H9 (cell line): ENCODE measurements at regions not wholly inside any gene's neighbourhood (a gene's known extent, or its start where the extent isn't known, plus 50 kb on each side); places are given as distances from the start of the nearest gene placed in this dataset.

ENCODE experiments used
- DNase-seq: peaks from one replicate; pipeline ENCODE4 v3.0.0-alpha.2; 2017
- H2AFZ ChIP-seq: one replicate; pipeline ENCODE4 v1.6.1; 2013; ENCODE audit warnings: mild to moderate bottlenecking, low read length, control low read depth, moderate library complexity
- H2AK5ac ChIP-seq: 2 replicates; pipeline ENCODE4 v1.6.1; 2013; ENCODE audit warnings: low read length, control low read depth, mixed read lengths; ENCODE audit not compliant: insufficient read length
- H2BK120ac ChIP-seq: one replicate; pipeline ENCODE4 v1.6.1; 2013; ENCODE audit warnings: low read depth, mild to moderate bottlenecking, low read length, control low read depth, inconsistent platforms; ENCODE audit not compliant: poor library complexity, severe bottlenecking
- H2BK12ac ChIP-seq: 2 replicates; pipeline ENCODE4 v1.6.1; 2013; ENCODE audit warnings: low read length, control low read depth, mixed read lengths, low read depth; ENCODE audit not compliant: insufficient read length
- H2BK15ac ChIP-seq: 2 replicates; pipeline ENCODE4 v1.6.1; 2013; ENCODE audit warnings: low read depth, low read length, control low read depth
- H2BK20ac ChIP-seq: one replicate; pipeline ENCODE4 v1.6.1; 2013; ENCODE audit warnings: low read depth, mild to moderate bottlenecking, low read length, control low read depth, inconsistent platforms; ENCODE audit not compliant: poor library complexity, severe bottlenecking
- H2BK5ac ChIP-seq: 2 replicates; pipeline ENCODE4 v1.6.1; 2013; ENCODE audit warnings: low read length, control low read depth, mixed read lengths; ENCODE audit not compliant: insufficient read length
- H3K14ac ChIP-seq: 2 replicates; pipeline ENCODE4 v1.6.1; 2013; ENCODE audit warnings: low read length, control low read depth; ENCODE audit not compliant: insufficient read depth
- H3K18ac ChIP-seq: 2 replicates; pipeline ENCODE4 v1.6.1; 2013; ENCODE audit warnings: low read depth, mild to moderate bottlenecking, mixed read lengths, low read length, control low read depth; ENCODE audit not compliant: insufficient read length
- H3K23ac ChIP-seq: 2 replicates; pipeline ENCODE4 v1.6.1; 2013; ENCODE audit warnings: low read length, control low read depth, mixed read lengths, low read depth; ENCODE audit not compliant: insufficient read length
- H3K23me2 ChIP-seq: 2 replicates; pipeline ENCODE4 v1.6.1; 2013; ENCODE audit warnings: low read depth, mild to moderate bottlenecking, mixed read lengths, low read length, control low read depth; ENCODE audit not compliant: insufficient read length, poor library complexity, severe bottlenecking
- H3K27ac ChIP-seq: 2 replicates; pipeline ENCODE4 v1.5.1; 2013; ENCODE audit warnings: low read length, control low read depth, mixed read lengths, low read depth; ENCODE audit not compliant: insufficient read length
- H3K27me3 ChIP-seq: 2 replicates; pipeline ENCODE4 v1.6.1; 2013; ENCODE audit warnings: low read length, control low read depth, inconsistent platforms; ENCODE audit not compliant: insufficient read depth
- H3K4ac ChIP-seq: 2 replicates; pipeline ENCODE4 v1.6.1; 2013; ENCODE audit warnings: low read depth, mild to moderate bottlenecking, control low read depth, inconsistent platforms, low read length, moderate library complexity
- H3K4me1 ChIP-seq: 2 replicates; pipeline ENCODE4 v1.6.1; 2013; ENCODE audit warnings: low read length, control low read depth, inconsistent platforms; ENCODE audit not compliant: insufficient read depth
- H3K4me2 ChIP-seq: 2 replicates; pipeline ENCODE4 v1.6.1; 2013; ENCODE audit warnings: low read length, control low read depth, mixed read lengths; ENCODE audit not compliant: insufficient read length, insufficient read depth
- H3K56ac ChIP-seq: 2 replicates; pipeline ENCODE4 v1.6.1; 2013; ENCODE audit warnings: low read depth, mild to moderate bottlenecking, mixed read lengths, low read length, control low read depth; ENCODE audit not compliant: insufficient read length
- H3K79me1 ChIP-seq: 2 replicates; pipeline ENCODE4 v1.6.1; 2013; ENCODE audit warnings: low read depth, mild to moderate bottlenecking, moderate library complexity, low read length, control low read depth, inconsistent platforms; ENCODE audit not compliant: insufficient read depth, poor library complexity, severe bottlenecking
- H3K79me2 ChIP-seq: 2 replicates; pipeline ENCODE4 v1.6.1; 2013; ENCODE audit warnings: low read length, control low read depth, inconsistent platforms; ENCODE audit not compliant: insufficient read depth
- H3K9ac ChIP-seq: 2 replicates; pipeline ENCODE4 v1.6.1; 2013; ENCODE audit warnings: low read length, control low read depth, mixed read lengths; ENCODE audit not compliant: insufficient read length; ENCODE audit errors: extremely low read depth
- H3K9me3 ChIP-seq: one replicate; pipeline ENCODE4 v1.6.1; 2013; ENCODE audit warnings: low read depth, low read length, inconsistent platforms; ENCODE audit not compliant: control insufficient read depth
- H3T11ph ChIP-seq: one replicate; pipeline ENCODE4 v1.6.1; 2013; ENCODE audit warnings: mild to moderate bottlenecking, low read length, control low read depth, inconsistent platforms
- H4K20me1 ChIP-seq: one replicate; pipeline ENCODE4 v1.6.1; 2013; ENCODE audit not compliant: control insufficient read depth, insufficient read length, insufficient read depth
- H4K5ac ChIP-seq: 2 replicates; pipeline ENCODE4 v1.6.1; 2013; ENCODE audit warnings: low read depth, mild to moderate bottlenecking, mixed read lengths, low read length, control low read depth; ENCODE audit not compliant: insufficient read length
- H4K8ac ChIP-seq: replicated peaks from 2 replicates; pipeline ENCODE4 v1.6.1; 2013; ENCODE audit warnings: low read length, control low read depth, mixed read lengths, low read depth; ENCODE audit not compliant: insufficient read length
- H4K91ac ChIP-seq: 2 replicates; pipeline ENCODE4 v1.6.1; 2013; ENCODE audit warnings: low read depth, mild to moderate bottlenecking, moderate library complexity, mixed read lengths, low read length, control low read depth; ENCODE audit not compliant: insufficient read length
- H3K27ac Mint-ChIP-seq, 3 experiments: 2 replicates in 2 of 3; 3 replicates in 1 of 3; pipeline ENCODE4 v1.8.0; 2020 to 2021; ENCODE audit warnings: mixed read lengths in 3 of 3, mild to moderate bottlenecking in 1 of 3, moderate library complexity in 1 of 3
- H3K27me3 Mint-ChIP-seq: 2 replicates; pipeline ENCODE4 v1.8.0; 2021; ENCODE audit warnings: low read depth, mild to moderate bottlenecking, moderate library complexity, mixed read lengths
- H3K36me3 Mint-ChIP-seq, 3 experiments: 2 replicates in 2 of 3; 3 replicates in 1 of 3; pipeline ENCODE4 v1.8.0; 2020 to 2021; ENCODE audit warnings: low read depth in 3 of 3, mixed read lengths in 3 of 3; ENCODE audit not compliant: insufficient read depth in 1 of 3
- H3K4me1 Mint-ChIP-seq, 2 experiments: 2 replicates each; pipeline ENCODE4 v1.8.0; 2020; ENCODE audit warnings: mixed read lengths in 2 of 2
- H3K4me3 Mint-ChIP-seq, 2 experiments: 2 replicates in 1 of 2; 3 replicates in 1 of 2; pipeline ENCODE4 v1.8.0; 2020 to 2021; ENCODE audit warnings: mild to moderate bottlenecking in 2 of 2, mixed read lengths in 2 of 2, moderate library complexity in 1 of 2
- H3K9me3 Mint-ChIP-seq, 2 experiments: 2 replicates in 1 of 2; 3 replicates in 1 of 2; pipeline ENCODE4 v1.8.0; 2020; ENCODE audit warnings: mild to moderate bottlenecking in 2 of 2, mixed read lengths in 2 of 2, moderate library complexity in 1 of 2
- WGBS: extraction: QIAGEN DNeasy Blood & Tissue Kit; methylation state at CpG from one replicate; pipeline ENCODE4 v1.1.7; 2013; ENCODE audit warnings: missing lambda C conversion rate, low lambda C conversion rate, mixed read lengths; ENCODE audit not compliant: insufficient read length; ENCODE audit errors: extremely low coverage; 5-methylcytosine and 5-hydroxymethylcytosine counted together
- TF ChIP-seq, protein P1 (sequence below): fragments of 200-600 bp; sonication (generic); conservative IDR thresholded peaks from 3 replicates; pipeline ENCODE4 v1.8.0; 2021; ENCODE audit warnings: antibody characterized with exemption, mild to moderate bottlenecking

DNA sequence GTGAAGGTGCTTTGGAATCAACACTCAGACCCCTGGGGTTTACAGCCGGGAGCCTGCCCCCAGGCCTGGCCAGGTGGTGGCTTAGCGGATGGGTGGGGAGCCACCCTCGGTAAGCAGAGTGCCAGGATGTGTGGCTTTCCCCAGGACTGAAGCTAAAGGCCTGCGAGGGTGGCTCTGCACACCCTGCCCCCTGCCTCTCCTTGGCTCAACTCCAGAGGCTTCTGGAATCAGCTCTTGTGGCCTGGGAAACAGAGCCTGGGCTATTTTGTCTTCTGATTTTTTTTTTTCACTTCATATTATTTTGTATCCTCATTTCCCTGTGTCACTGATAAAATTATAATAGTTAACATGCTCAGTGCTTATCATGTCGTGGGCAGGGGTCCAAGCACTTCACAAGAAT lies 79.8 kb downstream of the RHOB start:
- no peaks in the 10 kb centered on the region for H3K9me3 ChIP-seq
- H3K4me3 Mint-ChIP-seq, result no peak overlapping the region
- no peak overlapping the region for H2BK15ac ChIP-seq
- H3K14ac ChIP-seq, result no peak overlapping the region
- no peak overlapping the region for H3K56ac ChIP-seq
- H3K27ac ChIP-seq, result no peak overlapping the region
- H4K5ac ChIP-seq, result no peak overlapping the region
- H2BK120ac ChIP-seq, result no peak overlapping the region
- no peak overlapping the region for H2AK5ac ChIP-seq
- H3K23me2 ChIP-seq, result no peaks in the 10 kb centered on the region
- DNase-seq, result no peak
- no peak overlapping the region for H2AFZ ChIP-seq
- H3K79me2 ChIP-seq, result no peaks in the 10 kb centered on the region
- H3K79me1 ChIP-seq, result no peaks in the 10 kb centered on the region
- H3K9me3 Mint-ChIP-seq, result no peaks in the 10 kb centered on the region
- peaks cover 17 to 20% of the 10 kb centered on the region in 2 experiments for H3K4me1 Mint-ChIP-seq
- no peak overlapping the region for H2BK20ac ChIP-seq
- H3K36me3 Mint-ChIP-seq, result no peaks in the 10 kb centered on the region
- H3K4me2 ChIP-seq, result no peak overlapping the region
- H3K27me3 Mint-ChIP-seq, result peaks cover 7% of the 10 kb centered on the region
- no CpG with 5 or more reads among the region's 5 CpGs for WGBS
- H3T11ph ChIP-seq, result no peak overlapping the region
- no peak overlapping the region for H3K4ac ChIP-seq
- no peak overlapping the region for H3K18ac ChIP-seq
- H4K8ac ChIP-seq, result no peak overlapping the region
- no peak overlapping the region for H3K23ac ChIP-seq
- no peaks in the 10 kb centered on the region for H3K4me1 ChIP-seq
- no peak overlapping the region for H4K91ac ChIP-seq
- H4K20me1 ChIP-seq, result peaks cover 3% of the 10 kb centered on the region
- H2BK5ac ChIP-seq, result no peak overlapping the region
- H3K27ac Mint-ChIP-seq, result no peak overlapping the region
- no peaks in the 10 kb centered on the region for H3K27me3 ChIP-seq
- TF ChIP-seq, protein P1, sequence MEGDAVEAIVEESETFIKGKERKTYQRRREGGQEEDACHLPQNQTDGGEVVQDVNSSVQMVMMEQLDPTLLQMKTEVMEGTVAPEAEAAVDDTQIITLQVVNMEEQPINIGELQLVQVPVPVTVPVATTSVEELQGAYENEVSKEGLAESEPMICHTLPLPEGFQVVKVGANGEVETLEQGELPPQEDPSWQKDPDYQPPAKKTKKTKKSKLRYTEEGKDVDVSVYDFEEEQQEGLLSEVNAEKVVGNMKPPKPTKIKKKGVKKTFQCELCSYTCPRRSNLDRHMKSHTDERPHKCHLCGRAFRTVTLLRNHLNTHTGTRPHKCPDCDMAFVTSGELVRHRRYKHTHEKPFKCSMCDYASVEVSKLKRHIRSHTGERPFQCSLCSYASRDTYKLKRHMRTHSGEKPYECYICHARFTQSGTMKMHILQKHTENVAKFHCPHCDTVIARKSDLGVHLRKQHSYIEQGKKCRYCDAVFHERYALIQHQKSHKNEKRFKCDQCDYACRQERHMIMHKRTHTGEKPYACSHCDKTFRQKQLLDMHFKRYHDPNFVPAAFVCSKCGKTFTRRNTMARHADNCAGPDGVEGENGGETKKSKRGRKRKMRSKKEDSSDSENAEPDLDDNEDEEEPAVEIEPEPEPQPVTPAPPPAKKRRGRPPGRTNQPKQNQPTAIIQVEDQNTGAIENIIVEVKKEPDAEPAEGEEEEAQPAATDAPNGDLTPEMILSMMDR, result no peak
- H3K9ac ChIP-seq, result no peak overlapping the region
- H2BK12ac ChIP-seq, result no peak overlapping the region
